ENCODE measurements at regions not wholly inside any gene's neighbourhood (a gene's known extent, or its start where the extent isn't known, plus 50 kb on each side); places are given as distances from the start of the nearest gene placed in this dataset.

DNA sequence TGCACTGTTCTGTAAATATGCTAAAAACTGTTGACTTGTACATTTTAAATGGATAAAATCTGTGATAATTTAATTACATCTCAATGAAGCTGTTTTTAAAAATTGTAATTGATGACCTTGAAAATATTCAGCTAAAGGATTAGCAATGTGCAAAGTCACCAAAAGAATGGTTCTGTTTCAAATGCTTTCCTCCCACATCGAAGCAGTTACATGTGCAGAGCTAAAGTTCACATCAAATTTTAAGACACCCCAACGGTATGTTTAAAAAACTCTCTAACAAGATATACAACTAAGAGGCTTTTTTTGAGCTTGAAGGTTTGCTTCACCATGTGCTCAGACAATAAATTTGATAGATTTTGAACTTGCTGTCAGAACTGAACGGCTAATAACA lies 114.6 kb upstream of the KRAS start:
- TF ChIP-seq, protein P1, sequence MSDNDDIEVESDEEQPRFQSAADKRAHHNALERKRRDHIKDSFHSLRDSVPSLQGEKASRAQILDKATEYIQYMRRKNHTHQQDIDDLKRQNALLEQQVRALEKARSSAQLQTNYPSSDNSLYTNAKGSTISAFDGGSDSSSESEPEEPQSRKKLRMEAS (IDR thresholded peaks at IDR 0.05; ENCODE audit: insufficient read depth, insufficient read length), result no peak
- TF ChIP-seq EZH2 (IDR thresholded peaks at IDR 0.05; ENCODE audit: borderline replicate concordance, low read depth, low read length, severe bottlenecking), result no peak
- TF ChIP-seq, protein P2, sequence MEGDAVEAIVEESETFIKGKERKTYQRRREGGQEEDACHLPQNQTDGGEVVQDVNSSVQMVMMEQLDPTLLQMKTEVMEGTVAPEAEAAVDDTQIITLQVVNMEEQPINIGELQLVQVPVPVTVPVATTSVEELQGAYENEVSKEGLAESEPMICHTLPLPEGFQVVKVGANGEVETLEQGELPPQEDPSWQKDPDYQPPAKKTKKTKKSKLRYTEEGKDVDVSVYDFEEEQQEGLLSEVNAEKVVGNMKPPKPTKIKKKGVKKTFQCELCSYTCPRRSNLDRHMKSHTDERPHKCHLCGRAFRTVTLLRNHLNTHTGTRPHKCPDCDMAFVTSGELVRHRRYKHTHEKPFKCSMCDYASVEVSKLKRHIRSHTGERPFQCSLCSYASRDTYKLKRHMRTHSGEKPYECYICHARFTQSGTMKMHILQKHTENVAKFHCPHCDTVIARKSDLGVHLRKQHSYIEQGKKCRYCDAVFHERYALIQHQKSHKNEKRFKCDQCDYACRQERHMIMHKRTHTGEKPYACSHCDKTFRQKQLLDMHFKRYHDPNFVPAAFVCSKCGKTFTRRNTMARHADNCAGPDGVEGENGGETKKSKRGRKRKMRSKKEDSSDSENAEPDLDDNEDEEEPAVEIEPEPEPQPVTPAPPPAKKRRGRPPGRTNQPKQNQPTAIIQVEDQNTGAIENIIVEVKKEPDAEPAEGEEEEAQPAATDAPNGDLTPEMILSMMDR (IDR thresholded peaks at IDR 0.05; ENCODE audit: extremely low read depth in 1 of 2, insufficient read depth in 1 of 2, low read depth in 1 of 2, low read length in 2 of 2), result no peak

Data from endothelial cell of umbilical vein (primary cell).